ENCODE measurements at regions not wholly inside any gene's neighbourhood (a gene's known extent, or its start where the extent isn't known, plus 50 kb on each side); places are given as distances from the start of the nearest gene placed in this dataset.

DNA sequence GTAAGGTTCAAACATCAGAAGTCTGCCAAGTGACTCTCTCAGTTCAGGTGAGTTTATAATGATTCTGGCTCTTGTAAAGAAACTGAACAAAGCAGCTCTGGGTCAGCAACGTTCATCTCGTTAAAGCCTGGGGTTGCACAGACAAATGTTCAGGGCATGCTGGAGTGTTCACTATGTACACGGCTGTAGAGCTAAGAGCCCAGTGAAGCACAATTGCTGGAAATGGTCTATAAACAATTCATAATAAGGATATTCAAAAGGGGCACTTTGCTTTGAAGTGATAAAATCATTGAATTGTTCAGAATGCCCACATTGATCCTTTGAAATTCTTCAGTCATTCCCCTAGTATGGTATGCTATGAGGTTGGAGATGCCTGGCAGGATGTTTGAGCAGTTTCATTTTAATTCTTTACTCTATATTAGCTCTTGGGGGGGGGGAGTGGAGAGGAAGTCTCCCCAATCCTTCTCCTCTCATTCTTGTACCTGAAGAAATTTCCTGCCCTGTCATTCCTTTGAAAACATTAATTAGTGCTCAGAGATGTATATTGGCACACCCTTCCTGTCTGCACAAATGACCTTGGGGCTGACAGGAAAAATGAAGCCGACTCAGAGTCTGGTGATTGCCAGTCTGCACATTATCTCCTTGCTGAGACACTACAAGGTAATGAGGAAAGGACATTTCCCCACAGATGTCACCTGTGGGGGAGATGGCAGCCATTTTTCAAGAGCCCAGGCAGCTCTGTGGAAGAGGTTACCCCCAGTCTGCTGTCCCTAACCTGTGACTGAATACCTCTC is 145.5 kb downstream of the DLEU7 start:
- DNase-seq: no peak

DNA sequence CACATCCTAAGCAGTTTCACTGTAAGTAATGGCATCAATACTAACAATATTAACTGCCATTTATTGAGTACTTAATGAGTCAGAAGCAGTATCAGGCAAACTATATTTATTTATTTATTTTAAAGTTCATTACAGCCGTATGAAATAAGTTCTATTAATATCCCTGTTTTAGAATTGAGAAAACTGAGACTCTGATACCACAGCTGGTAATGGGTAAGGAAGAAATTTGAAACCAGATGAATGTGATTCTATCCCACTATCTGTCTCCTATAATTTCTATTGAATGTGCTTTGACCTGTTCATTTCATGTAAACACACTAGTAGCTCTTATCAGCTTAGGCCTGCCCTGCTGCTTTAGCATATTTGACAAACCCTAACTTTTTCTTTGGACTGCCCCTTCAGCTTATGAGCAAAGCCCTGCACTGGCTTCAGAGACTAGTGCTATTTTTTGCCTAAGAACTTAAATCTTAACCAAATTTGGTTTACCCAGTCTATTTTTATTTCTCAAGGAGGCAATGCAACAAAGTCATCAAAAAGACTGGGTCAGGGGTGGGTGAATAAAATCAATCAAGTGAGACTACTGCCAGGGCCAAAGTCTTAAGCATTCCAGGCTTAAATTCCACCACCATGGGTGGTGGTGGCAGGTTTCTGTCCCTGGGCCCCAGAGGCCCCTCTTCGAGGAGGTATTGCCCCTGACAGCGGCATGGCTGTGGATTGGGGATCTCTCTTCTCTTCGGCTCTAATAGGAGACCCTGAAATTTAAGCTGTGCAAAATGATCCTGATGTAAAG is 143.4 kb downstream of the DLEU7 start:
- no peak for DNase-seq

DNA sequence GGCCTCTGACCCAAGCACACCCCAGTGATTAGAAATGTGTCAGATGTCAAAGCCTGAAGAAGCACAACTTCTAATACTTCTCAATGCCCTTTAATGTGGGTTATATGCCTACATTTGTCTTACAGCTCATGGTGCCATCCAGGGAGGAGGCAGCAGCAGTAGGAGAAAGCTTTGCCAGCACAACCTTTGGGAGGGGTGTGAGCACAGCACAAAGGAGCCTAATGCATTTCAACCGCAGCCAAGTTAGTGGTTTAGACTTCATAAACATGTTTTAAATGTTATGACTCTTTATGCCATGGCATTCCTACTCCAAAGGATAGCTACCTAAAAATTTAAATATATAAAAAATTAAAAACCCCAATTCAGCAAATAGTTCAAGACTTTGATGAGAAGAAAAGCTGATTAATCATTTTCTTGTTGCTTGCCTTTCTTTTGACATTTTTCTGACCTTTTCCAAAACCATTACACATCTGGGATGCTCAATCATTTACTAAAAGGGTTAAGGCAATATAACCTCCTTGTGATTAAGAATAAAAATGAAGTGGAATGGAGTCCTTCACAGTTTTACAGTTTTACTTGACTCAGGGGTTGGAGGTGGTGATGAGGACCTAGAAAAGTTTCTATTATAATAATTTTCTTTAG is 142.7 kb downstream of the DLEU7 start:
- DNase-seq: no peak

DNA sequence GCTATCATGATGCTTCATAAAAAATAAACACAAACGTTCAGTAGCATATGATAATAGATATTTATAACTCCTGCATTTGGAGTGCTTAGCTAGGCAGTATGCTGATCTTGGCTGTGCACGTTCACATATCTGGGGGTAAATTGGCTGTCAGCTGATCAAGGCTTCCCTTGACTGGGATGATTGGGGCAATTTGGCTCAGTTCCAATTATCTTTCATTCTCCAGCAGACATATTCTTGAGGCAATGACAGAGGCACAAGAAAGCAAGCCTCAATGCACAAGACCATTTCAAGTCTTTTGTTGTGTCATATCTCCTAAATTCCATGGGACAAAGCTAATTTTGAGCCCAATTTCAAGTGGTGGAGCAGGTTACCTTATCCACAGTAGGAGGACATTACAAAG is 142.0 kb downstream of the DLEU7 start:
- DNase-seq: no peak

DNA sequence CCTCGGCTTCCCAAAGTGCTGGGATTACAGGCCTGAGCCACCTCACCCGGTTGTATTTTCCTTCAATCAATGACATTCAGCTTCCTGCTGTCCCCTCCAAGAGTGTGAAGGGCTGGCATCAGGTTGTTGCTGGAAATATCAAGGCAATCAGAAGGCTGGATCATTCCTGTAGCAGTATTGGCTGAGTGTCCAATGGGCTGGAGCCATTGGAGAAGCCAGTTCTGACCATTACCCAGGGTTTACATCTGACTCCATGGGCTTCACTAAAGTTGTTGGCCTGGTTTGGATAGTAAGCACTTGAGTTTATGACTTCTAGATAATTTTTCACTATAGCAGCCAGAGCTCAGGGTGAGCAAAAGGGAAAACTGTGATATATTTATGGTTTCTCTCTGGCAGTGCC is 137.0 kb downstream of the DLEU7 start:
- no peak for DNase-seq

DNA sequence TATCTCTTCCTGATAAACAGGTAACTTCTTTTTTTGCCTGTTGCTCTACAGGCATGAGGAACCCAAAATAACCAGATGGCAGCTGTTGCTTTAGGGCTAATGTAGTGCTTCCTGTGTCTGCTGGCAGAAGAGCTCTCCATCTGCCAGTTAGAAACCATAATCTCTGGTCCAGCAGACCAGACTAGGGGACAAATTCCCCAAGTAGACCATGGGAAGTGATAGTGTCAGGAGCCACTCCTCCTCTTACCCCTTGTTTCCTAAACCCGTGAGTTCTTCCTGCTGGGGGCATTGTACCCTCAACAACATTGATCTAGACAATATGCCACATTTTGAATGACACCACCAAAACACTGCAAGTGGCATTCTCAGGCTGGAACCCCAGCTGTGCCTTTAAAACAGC is 135.9 kb downstream of the DLEU7 start:
- no peak for DNase-seq

DNA sequence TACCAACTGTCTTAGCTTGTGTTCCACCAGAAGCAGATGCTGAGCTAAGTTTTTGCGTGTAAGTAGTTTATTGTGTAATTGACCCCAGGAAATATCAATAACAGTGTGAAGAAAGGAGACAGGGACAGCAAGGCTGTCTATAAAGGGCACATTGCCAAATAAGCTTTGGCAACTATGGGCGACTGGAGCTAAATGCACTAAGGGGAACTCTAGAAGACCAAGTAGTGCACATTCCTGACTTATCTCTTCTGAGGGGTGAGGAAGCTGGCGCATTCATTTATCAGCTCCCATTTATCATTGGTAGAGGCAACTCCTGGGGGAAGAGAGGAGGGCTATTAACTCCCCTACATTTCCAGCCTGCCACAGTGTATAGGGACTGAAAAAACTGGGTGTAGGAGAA is 135.0 kb downstream of the DLEU7 start:
- DNase-seq: no peak

DNA sequence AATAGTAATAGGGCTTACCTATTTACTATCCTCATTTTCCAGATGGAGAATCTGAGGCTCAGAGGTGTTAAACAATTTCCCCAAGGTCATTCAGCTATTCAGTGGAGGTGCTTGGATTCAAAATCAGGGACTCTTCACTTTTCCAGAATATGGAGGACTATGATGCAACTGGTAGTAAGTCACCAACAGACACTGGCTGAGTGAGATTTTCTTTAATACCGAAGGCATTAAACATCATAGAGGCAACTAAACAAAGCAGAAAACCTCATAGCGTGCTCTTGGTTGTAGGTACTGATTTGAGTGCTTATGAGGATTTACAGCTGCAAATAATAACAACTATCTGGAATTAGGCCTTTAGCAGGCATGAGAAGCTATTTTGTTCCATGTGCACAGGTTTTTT is 134.4 kb downstream of the DLEU7 start:
- DNase-seq: no peak

DNA sequence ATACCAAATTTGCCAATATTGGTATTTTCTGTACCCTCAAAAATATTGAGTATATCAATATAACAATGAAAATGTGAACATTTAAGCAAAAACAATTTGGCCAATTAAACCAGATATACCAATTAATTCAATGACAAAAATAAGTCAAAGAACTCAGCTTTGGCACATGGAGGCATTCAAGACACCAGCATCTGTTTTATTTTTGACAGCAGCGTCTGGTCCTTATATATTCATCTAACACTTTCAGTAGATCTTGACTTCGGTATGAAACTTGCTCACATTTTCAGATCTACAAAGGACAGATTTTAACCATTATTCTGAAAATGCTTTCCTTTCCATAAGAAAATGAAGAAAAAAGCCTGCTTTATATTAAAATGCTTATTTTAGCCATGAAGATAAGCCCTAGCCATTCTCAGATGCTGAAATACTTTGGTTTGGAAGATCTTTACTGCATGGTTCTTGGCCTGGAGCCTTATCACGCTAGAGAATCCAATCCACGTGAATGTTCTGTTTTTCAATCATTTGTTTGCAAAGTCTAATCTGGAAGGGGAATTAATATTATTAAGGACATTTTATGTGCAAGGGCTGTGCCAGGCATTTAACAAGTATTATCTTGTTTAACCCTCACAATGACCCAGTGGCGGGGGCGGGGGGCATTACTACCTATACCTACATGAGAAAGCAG is 132.2 kb downstream of the DLEU7 start:
- no peak for DNase-seq

DNA sequence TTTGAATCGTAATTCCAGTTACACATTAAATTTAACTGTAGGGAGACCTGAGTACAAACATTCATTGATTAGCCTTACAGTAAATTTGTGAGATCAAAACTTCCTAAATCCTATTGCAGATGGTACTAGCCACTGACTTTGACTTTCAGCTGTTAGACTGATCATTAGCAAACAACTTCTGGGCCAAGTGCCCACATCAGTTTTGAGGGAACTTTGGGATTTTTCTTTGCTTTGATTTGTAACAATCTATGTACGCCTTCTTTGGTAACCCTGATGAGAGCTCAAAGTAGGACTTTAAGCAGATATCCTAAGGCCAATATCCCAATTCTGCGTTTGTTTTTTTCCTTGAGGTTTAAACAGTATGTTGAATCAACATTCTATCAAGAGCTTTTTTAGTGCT is 131.5 kb downstream of the DLEU7 start:
- no peak for DNase-seq

DNA sequence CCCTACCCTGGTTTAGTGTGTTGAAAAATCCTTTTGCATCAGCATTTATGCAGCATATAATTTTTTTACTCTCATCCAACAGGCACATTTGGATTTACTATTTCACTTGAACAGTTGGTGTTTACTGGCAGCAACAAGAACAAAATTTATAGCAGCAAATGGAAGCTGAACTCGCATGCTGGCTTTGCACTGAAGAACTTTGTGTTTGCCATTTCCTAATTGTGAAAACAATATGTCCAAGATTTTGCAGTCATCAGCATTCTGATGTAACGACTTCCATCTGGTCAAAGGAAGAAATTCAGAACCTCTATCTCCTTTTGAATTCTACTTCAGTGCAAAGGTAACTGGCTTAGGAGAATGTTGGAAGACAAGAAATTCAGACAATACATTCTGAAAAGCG is 131.0 kb downstream of the DLEU7 start:
- no peak for DNase-seq

DNA sequence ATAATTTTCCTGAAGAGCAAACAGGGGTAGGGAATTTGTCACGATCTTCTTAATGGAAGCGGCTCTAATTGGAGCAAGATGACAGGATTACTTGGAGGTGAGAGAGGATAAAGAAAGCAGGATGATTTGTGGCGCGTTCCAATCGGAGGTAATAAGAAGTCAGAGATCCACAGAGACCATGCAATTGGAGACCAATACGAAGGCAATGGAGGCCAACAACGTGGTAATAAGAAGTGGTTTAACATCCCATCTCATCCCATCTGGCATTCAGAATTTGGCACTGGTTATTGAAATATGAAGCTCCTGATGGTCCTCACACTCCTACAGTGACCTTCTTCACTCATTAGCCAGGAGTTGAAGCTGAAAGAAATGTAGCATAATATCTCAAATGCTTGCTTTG is 130.6 kb downstream of the DLEU7 start:
- DNase-seq: no peak

DNA sequence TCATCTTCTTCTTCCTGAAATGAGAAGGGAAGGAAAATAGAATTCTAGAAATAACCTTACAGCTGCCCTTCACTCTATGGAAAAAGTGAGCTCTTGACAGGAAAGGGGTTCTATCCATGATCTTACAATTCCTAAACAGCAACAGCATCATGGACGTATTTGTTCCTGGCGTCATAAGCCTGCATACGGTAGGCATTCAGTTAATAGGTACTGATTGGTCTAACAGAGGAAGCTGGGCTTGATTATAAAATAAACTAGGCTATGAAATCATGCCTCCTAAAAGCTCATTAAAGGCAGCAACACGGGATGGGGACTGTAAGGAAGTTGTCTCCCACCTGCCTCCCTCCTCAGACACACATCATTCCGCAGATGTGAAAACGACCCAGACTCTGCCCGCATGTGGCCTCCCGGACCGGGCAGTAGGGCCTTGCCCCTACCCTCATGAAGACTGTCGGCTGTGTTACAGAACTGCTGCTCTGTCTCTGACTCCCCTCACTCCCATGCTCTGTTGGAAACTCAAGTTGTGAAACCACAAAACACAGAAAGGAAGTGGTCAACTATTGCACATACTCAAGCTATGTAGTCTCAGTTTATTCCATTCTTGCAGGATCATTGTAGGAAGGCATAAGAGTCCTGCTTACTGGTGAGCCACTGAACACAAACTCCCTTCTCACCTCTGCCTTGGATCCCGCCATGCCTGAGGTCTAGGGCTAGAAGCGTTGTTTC is 129.8 kb downstream of the DLEU7 start:
- peak; percentile 45 for DNase-seq

DNA sequence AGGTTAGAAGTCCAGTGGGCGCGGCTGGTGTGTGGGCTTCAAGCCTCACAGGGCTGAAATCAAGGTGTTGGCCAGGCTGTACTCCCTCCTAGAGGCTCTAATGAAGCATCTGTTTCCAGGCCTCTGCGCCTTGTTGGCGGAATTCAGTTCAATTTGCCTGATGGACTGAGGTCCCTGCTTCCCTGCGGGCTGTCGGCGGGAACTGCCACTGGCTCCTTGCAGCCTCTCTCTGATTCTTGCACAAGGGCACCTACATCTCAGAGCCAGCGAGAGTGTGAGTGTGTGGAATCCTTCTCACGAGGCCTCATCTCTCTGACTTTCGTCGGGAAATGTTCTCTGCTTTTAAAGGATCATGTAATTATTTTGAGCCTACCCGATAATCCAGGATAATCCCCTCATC is 128.6 kb downstream of the DLEU7 start:
- DNase-seq: no peak

DNA sequence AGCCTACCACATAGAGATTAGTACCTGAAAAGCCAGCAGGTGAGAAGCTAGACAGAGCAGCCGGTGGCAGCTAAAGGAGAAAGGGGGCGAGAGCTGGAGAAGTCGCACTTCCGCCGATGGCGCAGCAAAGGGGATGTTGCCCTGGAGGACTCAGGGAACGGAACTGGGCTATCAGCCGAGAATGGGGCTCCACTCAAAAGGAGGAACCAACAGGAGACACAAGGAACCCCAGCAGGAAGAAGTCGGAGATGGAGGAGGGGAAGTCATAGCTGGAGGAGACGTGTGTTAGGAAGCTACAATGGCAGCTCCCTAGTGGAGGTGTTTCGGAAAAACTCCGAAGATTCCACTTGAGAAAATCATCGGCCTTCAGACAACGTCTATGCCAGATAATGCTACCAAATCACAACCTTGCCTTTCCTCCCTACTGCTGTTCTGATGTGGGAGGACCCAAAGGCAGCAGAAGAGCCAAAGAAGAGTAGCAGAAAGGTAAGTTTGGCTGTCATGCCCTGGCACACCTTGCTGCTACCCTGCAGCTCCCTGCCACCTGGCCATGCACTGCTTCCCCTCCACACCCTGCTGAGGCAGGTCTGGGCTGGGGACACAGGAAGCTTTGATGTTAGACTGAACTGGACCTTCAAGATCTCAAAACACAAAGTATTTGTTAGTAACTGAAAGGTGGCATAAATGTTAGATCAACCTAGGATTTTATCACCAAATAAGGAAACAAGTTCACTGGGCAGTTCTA is 127.9 kb downstream of the DLEU7 start:
- DNase-seq: no peak

DNA sequence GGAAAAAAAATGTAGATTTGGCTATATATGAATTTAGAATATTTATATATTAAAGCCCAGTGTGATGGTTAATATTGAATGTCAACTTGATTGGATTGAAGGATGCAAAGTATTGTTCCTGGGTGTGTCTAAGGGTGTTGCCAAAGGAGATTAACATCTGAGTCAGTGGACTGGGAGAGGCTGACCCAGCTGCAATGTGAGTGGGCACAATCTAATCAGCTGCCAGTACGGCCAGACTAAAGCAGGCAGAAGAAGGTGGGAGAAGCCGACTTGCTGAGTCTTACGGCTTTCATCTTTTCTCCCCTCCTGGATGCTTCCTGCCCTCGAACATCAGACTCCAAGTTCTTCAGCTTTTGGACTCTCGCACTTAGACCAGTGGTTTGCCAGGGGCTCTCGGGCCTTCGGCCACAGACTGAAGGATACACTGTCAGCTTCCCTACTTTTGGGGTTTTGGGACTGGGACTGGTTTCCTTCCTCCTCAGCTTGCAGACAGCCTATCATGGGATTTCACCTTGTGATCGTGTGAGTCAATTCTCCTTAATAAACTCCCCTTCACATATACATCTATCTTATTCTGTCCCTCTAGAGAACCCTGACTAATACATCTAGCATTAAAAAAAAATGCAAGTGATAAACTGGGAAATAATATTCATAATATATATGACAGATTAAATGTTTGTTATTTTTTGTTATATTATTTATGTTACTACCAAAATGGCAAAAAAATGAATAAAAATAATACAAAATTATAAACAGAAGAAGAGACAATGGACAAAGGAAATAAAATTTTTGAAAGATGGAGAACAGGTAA is 122.4 kb downstream of the DLEU7 start:
- DNase-seq: no peak

DNA sequence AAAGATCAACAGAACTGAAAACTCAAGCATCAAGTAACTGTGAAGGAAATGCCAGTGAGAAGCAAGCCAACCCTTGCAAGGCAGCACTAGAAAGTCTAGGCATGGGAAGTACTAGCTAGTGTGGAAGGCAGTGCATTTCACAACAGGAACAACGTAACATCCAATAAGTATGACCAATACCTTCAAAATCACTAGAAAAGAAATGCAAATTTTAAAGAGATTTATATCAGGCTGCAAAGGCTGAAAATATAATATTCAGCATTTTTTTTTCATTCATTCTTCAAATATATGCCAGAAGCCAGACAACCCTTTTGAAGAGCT is 121.9 kb downstream of the DLEU7 start:
- no peak for DNase-seq

DNA sequence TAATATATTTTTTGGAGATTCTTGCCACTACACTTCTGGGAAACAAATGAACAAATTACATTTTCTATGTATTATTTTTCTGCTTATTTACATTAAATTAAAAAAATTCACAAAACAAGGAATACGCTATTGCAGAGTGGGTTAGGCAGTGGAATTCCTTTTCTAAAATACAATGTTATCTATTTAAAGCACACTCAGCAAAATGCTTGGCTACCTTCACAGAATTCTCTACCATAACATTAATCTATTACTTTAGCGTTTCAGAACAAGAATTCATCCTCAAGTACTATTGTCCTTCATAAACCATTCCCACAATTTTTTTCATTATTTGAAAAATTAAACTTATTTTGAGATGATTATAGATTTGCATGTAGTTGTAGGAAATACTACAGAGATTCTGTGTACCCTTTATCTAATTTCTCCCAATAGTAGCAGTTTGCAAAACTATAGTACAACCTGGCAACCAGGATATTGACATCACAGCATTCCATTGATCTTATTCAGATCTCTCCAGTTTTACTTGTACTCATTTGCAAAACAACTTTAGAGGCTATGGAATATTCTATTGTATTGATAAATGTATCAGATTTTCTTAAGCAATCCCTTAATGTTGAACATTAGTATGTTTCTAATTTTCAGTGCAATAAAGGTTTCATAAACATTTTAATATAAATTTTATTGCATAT is 120.9 kb downstream of the DLEU7 start:
- no peak for DNase-seq

DNA sequence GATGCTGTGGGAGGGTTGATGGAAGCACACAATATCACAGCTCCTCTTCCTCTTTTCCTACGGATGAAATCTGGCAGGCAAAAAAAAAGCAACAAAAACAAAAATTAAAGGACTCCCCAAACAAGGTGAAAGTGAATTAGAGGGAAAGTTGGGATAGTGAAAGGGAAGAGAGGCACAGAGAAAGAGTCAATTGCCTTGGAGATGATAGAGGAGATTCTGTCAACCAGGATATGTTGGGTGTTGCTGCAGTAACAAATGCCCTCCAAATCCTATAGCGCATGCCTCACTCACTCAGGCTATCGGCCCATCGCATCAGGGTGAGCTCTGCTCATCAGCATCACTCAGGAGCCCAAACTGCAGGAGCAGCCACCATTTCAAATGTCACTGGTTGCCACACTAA is 119.1 kb downstream of the DLEU7 start:
- DNase-seq: no peak

DNA sequence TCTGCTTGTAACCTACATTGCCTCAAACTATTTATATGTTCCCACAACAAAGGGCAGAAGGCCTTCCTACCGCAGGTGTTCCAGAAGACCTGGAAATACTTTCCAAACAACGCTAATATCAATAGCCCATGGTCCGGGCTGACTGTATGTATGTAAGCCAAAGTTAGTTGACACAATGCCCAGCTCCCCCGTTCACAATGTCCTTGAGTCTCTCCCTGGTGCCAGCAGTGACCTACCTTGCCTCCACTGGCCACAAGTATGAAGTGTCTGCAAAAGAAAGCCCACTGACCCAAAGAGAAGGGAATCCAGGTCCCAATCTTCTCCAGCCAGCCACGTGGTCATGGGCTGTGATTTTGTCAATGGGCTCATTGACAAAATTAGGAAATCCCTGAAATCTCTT is 118.6 kb downstream of the DLEU7 start:
- no peak for DNase-seq

DNA sequence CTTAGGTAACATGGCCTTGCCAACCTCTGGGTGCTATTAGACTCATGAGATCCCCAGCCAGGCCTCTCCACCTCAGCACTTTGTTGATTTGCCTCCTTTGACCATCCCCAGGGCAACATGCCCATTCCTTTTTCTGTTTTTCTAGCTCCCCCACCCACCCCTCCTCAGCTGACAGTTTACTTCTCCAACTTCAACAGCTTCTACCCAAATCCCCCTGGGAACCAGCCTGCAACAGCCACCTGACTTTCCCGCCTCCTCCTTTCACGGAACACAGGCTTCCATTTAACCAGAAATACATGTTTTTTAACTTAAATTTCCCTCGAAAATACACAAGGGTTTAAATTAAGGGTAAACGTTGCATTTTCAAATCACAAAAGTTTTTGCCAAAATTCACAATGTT is 117.3 kb downstream of the DLEU7 start:
- DNase-seq: no peak
